Endothelial cell of umbilical vein (primary cell): ENCODE measurements at regions not wholly inside any gene's neighbourhood (a gene's known extent, or its start where the extent isn't known, plus 50 kb on each side); places are given as distances from the start of the nearest gene placed in this dataset.

ENCODE experiments used
- BruUV-seq: library from RNA; stranded (reverse); fragments of 400-500 nt; replicated peaks from 2 replicates; lab custom pipeline; 2021; lab: Mats Ljungman, UMichigan
- CTCF ChIA-PET: fragments of 300-600, 350-600 bp; sonication (Branson Sonifier 250); formaldehyde crosslinking; loops from one replicate; lab custom pipeline; 2021; ENCODE audit warnings: antibody characterized with exemption, inconsistent platforms; lab: Charles Lee
- POLR2A ChIA-PET: fragments of 300-600, 350-600 bp; sonication (Branson Sonifier 250); formaldehyde crosslinking; loops from one replicate; lab custom pipeline; 2021; ENCODE audit warnings: antibody characterized with exemption, inconsistent platforms; lab: Charles Lee
- DNase-seq: peaks from one replicate; pipeline ENCODE4 v3.0.0-alpha.2; 2011; ENCODE audit warnings: low read depth, low spot score
- FAIRE-seq: peaks from 2 replicates; lab custom pipeline; 2011; peaks lifted over from hg19 to GRCh38; lab: Jason Lieb, UNC
- H2AFZ ChIP-seq: 2 replicates; pipeline ENCODE4 v1.6.0; 2012; ENCODE audit warnings: low read depth, low read length, control low read depth, inconsistent platforms
- H3K27ac ChIP-seq: 2 replicates; pipeline ENCODE4 v1.5.1; 2011; ENCODE audit warnings: low read depth, mild to moderate bottlenecking, control low read depth, low read length, moderate library complexity; ENCODE audit not compliant: insufficient read depth
- H3K27me3 ChIP-seq, 2 experiments: 2 replicates each; pipeline versions ENCODE4 v1.6.0 to v1.6.1; 2011; ENCODE audit warnings: low read length in 2 of 2, mixed read lengths in 1 of 2; ENCODE audit not compliant: control insufficient read depth in 2 of 2, insufficient read depth in 2 of 2
- H3K36me3 ChIP-seq, 2 experiments: 2 replicates in 1 of 2; 3 replicates in 1 of 2; pipeline ENCODE4 v1.5.1; 2011; ENCODE audit warnings: low read length in 2 of 2, mild to moderate bottlenecking in 1 of 2, moderate library complexity in 1 of 2; ENCODE audit not compliant: control insufficient read depth in 2 of 2, insufficient read depth in 2 of 2; ENCODE audit errors: extremely low read depth in 1 of 2
- H3K4me1 ChIP-seq: 3 replicates; pipeline ENCODE4 v1.5.1; 2011; ENCODE audit warnings: mild to moderate bottlenecking, low read length; ENCODE audit not compliant: control insufficient read depth, insufficient read depth; ENCODE audit errors: extremely low read depth
- H3K4me2 ChIP-seq: 2 replicates; pipeline ENCODE4 v1.6.1; 2011; ENCODE audit warnings: low read length, control low read depth, mixed read lengths; ENCODE audit not compliant: insufficient read depth
- H3K4me3 ChIP-seq, 3 experiments: fragments of 200-600 bp in 1 of 3; sonication (generic), shearing (Covaris generic) in 1 of 3; replicated peaks in 1 of 3; 2 replicates each; pipeline ENCODE4 v1.5.1; 2011 to 2016; ENCODE audit warnings: control low read depth in 3 of 3, low read length in 3 of 3, mild to moderate bottlenecking in 2 of 3, inconsistent platforms in 1 of 3, low read depth in 1 of 3, moderate library complexity in 1 of 3; ENCODE audit not compliant: insufficient read depth in 1 of 3
- H3K79me2 ChIP-seq: 2 replicates; pipeline ENCODE4 v1.6.0; 2012; ENCODE audit warnings: low read length, inconsistent platforms; ENCODE audit not compliant: control insufficient read depth, insufficient read depth
- H3K9ac ChIP-seq: replicated peaks from 2 replicates; pipeline ENCODE3; 2011; ENCODE audit warnings: low read length, control low read depth; ENCODE audit not compliant: insufficient read depth; ENCODE audit errors: extremely low read depth
- H3K9me1 ChIP-seq: replicated peaks from 3 replicates; pipeline ENCODE4 v1.6.0; 2011; ENCODE audit warnings: mild to moderate bottlenecking, low read length; ENCODE audit not compliant: control insufficient read depth, insufficient read depth; ENCODE audit errors: extremely low read depth
- H3K9me3 ChIP-seq: replicated peaks from 2 replicates; pipeline ENCODE4 v1.5.1; 2012; ENCODE audit warnings: low read length, inconsistent platforms; ENCODE audit not compliant: control insufficient read depth, insufficient read depth
- H4K20me1 ChIP-seq: replicated peaks from 2 replicates; pipeline ENCODE3; 2011; ENCODE audit warnings: mild to moderate bottlenecking, low read length; ENCODE audit not compliant: control insufficient read depth, insufficient read depth; ENCODE audit errors: extremely low read depth
- FOS ChIP-seq: IDR thresholded peaks from 2 replicates; pipeline ENCODE4 v1.6.1; 2011; ENCODE audit warnings: mild to moderate bottlenecking, low read length, moderate library complexity, borderline replicate concordance; ENCODE audit not compliant: insufficient read depth
- GATA2 ChIP-seq: IDR thresholded peaks from 2 replicates; pipeline ENCODE4 v1.7.0; 2011; ENCODE audit warnings: low read depth, mild to moderate bottlenecking, moderate library complexity, mixed read lengths, low read length; ENCODE audit not compliant: insufficient read length, insufficient read depth
- JUN ChIP-seq: IDR thresholded peaks from 2 replicates; pipeline ENCODE4 v1.6.1; 2011; ENCODE audit warnings: borderline replicate concordance, low read depth; ENCODE audit not compliant: insufficient read length, insufficient read depth
- POLR2AphosphoS5 ChIP-seq: IDR thresholded peaks from 2 replicates; pipeline ENCODE4 v1.6.1; 2012; ENCODE audit warnings: low read depth, mild to moderate bottlenecking, control low read depth, low read length, moderate library complexity; ENCODE audit not compliant: insufficient read depth
- dilution Hi-C: fragments of 300-500 bp; cut with MboI; formaldehyde crosslinking; loops from one replicate; pipeline ENCODE4 v1.15.0; 2019; ENCODE audit warnings: low sequenced_read_pairs; ENCODE audit not compliant: extremely low pct_ligation_motif_present
- intact Hi-C: fragments of 100-400 bp; cut with micrococcal nuclease; formaldehyde crosslinking; loops from one replicate; pipeline ENCODE4 v1.10.0; 2022
- TF ChIP-seq, protein P1 (sequence below), 2 donors: IDR thresholded peaks; 1 replicate in 1 of 2; 2 replicates in 1 of 2; pipeline ENCODE4 v1.5.1; 2011; ENCODE audit warnings: low read length in 2 of 2, mild to moderate bottlenecking in 2 of 2, moderate library complexity in 2 of 2, control low read depth in 1 of 2, inconsistent platforms in 1 of 2, low read depth in 1 of 2; ENCODE audit not compliant: insufficient read depth in 1 of 2; ENCODE audit errors: extremely low read depth in 1 of 2

DNA sequence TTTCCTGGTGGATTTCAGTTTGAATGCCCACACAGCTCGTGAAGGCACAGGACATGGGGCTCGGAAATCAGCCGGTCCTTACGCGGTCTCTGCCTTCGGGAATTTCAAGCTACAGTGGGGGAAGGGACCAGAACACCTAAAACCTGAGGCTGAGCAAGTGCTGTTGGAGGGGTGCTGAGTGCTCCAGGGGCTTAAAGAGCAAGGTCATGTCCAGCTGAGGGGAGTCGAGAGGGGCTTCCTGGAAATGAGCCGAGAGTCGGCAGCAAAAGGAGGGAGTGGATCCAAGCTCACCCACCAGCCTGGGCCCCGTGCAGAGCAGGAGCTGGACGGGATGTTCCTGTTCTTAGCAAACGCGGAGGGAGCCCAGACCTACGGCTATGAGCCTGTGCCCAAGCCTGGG is 73.2 kb upstream of the RPL38 start:
- DNase-seq: no peak
- CTCF ChIA-PET: no interaction called here
- Histone ChIP-seq H3K27ac (no peak overlapping the region), H3K27me3 (no peaks in the 10 kb centered on the region), H3K4me1 (no peaks in the 10 kb centered on the region), H3K4me2 (no peak overlapping the region), H3K9ac (no peak overlapping the region), H2AFZ (no peak overlapping the region), H3K4me3 (no peak overlapping the region), H3K36me3 (no peaks in the 10 kb centered on the region), H4K20me1 (no peaks in the 10 kb centered on the region), H3K9me3 (peaks cover 4% of the 10 kb centered on the region), H3K9me1 (no peaks in the 10 kb centered on the region), H3K79me2 (no peaks in the 10 kb centered on the region)
- TF ChIP-seq JUN: no peak
- TF ChIP-seq, protein P1, sequence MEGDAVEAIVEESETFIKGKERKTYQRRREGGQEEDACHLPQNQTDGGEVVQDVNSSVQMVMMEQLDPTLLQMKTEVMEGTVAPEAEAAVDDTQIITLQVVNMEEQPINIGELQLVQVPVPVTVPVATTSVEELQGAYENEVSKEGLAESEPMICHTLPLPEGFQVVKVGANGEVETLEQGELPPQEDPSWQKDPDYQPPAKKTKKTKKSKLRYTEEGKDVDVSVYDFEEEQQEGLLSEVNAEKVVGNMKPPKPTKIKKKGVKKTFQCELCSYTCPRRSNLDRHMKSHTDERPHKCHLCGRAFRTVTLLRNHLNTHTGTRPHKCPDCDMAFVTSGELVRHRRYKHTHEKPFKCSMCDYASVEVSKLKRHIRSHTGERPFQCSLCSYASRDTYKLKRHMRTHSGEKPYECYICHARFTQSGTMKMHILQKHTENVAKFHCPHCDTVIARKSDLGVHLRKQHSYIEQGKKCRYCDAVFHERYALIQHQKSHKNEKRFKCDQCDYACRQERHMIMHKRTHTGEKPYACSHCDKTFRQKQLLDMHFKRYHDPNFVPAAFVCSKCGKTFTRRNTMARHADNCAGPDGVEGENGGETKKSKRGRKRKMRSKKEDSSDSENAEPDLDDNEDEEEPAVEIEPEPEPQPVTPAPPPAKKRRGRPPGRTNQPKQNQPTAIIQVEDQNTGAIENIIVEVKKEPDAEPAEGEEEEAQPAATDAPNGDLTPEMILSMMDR (IDR thresholded peaks at IDR 0.05; ENCODE audit: extremely low read depth in 1 of 2, insufficient read depth in 1 of 2, low read depth in 1 of 2, low read length in 2 of 2): no peak
- no peak for TF ChIP-seq POLR2AphosphoS5
- intact Hi-C loops (no loop called here), dilution Hi-C loops (no loop called here)
- no peak for FAIRE-seq
- no TSS peak for BruUV-seq
- POLR2A ChIA-PET: no interaction called here

DNA sequence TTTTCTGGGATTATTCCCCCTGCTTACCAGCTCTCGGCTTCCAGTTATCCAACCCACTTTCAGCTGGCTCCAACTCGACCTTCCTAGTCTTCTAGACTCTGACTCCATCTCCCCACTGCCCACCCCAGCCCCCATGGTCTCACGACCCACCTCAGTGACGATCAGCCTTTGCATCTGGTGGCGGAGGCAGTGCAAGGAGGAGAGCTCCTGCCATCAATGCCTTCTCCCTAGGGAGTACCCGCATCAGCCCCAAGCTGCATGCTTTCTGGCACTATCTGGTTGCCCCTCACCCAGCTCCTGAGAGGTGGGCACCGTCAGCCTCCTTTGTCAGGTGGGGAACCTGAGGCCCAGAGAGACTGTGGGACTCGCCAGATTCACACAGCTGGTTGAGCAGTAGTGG is 72.6 kb upstream of the RPL38 start:
- TF ChIP-seq FOS (no peak), GATA2 (no peak), POLR2AphosphoS5 (no peak)
- H3K4me2 ChIP-seq: no peak overlapping the region
- FAIRE-seq (no peak), DNase-seq (no peak)
- H3K4me1 ChIP-seq: no peaks in the 10 kb centered on the region
- dilution Hi-C loops (no loop called here), intact Hi-C loops (no loop called here)
- H3K4me3 ChIP-seq: no peak overlapping the region
- H3K27ac ChIP-seq: no peak overlapping the region
- no peaks in the 10 kb centered on the region for H3K79me2 ChIP-seq
- H3K9ac ChIP-seq: no peak overlapping the region
- H3K9me1 ChIP-seq: no peaks in the 10 kb centered on the region
- H4K20me1 ChIP-seq: no peaks in the 10 kb centered on the region
- H3K36me3 ChIP-seq: no peaks in the 10 kb centered on the region
- no TSS peak for BruUV-seq
- H2AFZ ChIP-seq: no peak overlapping the region
- peaks cover 4% of the 10 kb centered on the region for H3K9me3 ChIP-seq
- CTCF ChIA-PET: no interaction called here
- POLR2A ChIA-PET: no interaction called here
- H3K27me3 ChIP-seq: no peaks in the 10 kb centered on the region
